ENCODE measurements at regions not wholly inside any gene's neighbourhood (a gene's known extent, or its start where the extent isn't known, plus 50 kb on each side); places are given as distances from the start of the nearest gene placed in this dataset.

DNA sequence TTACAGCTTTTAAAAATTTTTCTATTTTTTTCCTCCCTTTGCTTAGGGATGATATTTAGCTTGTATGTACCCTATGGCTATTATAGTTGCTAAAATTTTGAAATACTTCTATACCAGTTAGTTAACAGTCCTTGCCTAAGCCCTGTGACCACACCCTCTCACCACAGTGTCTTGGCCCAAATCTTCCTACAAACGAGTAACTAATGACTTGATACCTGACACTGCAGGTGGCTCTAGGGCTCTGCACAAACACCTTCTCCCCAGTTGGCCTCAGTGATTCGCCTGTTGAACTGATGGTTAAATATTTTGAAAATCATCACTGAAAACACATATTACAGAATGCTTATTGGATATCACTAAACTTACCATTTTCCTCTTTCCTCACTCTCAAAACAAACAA lies 449.6 kb upstream of the CHD1 start:
- TF ChIP-seq, protein P1, sequence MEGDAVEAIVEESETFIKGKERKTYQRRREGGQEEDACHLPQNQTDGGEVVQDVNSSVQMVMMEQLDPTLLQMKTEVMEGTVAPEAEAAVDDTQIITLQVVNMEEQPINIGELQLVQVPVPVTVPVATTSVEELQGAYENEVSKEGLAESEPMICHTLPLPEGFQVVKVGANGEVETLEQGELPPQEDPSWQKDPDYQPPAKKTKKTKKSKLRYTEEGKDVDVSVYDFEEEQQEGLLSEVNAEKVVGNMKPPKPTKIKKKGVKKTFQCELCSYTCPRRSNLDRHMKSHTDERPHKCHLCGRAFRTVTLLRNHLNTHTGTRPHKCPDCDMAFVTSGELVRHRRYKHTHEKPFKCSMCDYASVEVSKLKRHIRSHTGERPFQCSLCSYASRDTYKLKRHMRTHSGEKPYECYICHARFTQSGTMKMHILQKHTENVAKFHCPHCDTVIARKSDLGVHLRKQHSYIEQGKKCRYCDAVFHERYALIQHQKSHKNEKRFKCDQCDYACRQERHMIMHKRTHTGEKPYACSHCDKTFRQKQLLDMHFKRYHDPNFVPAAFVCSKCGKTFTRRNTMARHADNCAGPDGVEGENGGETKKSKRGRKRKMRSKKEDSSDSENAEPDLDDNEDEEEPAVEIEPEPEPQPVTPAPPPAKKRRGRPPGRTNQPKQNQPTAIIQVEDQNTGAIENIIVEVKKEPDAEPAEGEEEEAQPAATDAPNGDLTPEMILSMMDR (IDR thresholded peaks at IDR 0.05), result no peak

DNA sequence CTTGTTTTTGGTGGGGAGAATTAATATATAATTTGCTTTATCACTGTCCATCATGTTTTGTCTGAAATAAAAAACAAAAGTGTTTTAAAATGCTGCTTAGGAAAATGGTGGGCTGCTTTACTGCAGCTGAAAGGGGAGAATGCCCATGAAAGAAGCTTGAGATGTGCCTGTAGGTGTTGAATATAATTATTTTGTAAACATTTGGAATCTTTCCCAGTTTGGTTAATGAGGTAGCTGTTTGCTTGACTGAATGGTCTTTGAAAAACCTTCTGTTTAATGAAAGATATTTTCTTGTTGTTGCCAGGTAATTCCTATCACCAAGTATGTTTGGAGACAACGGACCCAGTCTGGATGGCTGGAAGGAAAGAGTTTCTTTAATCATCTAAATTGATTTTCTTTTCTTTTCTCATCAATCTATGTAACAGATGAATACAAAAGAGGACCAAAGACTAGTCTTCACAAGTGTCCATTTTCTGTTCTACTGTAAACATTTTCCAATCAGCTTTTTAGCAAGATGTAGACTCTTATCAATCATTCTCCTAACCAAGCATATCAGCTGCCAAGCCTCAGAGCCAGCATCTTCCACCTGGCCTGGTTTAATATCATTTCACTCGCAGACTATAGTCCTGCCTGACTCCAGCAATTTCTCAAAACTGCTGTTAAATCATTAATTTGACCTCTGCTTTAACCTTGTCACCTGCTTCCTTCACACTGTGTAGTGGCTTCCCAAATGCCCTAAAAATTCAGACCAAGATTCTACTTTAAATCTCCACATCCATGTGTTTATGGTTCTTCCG lies 441.2 kb upstream of the CHD1 start:
- TF ChIP-seq, protein P1 (IDR thresholded peaks at IDR 0.05), result no peak

DNA sequence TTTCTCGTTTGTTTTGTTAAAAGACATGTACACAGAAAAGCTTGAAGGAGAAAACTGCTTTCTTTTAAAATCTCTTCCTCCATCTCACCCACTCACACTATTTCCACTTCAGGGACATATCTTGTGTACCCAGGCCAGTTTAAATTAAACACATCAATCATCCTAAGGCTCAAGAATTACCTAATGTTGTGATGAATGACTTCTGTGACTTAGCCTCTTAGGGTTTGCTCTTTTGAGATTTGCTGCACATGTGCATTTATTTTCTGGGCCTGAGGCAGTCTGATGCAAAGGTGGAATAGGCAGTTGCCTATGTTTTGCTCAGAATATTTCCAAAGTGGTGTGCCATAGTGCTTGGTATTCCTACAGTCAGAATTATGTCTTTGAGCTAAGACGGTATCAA lies 439.9 kb upstream of the CHD1 start:
- TF ChIP-seq, protein P1 (IDR thresholded peaks at IDR 0.05), result no peak

DNA sequence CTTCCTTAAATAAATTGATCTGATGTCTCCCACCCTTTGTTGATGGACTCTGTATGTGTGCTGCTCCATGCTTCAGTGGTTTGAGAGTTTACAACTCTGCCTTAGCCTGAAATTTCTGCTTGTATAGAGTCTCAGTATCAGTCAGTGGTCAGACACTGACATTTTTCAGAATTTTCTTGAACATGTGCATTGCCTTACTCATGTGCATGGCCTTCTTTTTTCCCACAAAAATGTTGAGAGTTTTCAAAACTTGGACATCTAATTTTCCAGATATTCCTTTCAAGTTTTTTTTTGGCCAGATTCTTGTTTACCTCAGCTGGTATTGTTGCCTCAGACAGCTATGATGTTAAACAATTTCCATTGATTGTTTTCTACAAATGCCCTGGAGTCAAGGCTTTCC lies 427.1 kb upstream of the CHD1 start:
- TF ChIP-seq, protein P1 (IDR thresholded peaks at IDR 0.05), result no peak

DNA sequence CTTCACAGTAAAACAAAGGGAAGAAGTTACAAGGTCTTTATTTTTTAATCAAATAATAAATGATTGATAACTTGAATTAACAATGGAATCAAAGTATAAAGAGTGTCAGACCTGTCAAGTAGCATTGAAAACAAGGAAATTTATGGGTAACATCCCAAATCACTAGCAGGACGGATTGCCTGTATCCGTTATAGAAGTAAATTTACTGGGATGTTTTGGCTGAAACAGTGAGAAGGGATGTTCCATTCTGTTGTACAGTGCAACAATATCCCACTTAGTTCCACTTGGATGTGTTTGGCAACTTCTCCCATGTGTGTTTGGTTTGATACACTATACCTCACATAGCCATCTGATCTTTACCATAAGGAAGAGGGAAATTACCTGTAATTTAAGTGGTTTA lies 421.0 kb upstream of the CHD1 start:
- TF ChIP-seq, protein P1 (IDR thresholded peaks at IDR 0.05), result no peak

DNA sequence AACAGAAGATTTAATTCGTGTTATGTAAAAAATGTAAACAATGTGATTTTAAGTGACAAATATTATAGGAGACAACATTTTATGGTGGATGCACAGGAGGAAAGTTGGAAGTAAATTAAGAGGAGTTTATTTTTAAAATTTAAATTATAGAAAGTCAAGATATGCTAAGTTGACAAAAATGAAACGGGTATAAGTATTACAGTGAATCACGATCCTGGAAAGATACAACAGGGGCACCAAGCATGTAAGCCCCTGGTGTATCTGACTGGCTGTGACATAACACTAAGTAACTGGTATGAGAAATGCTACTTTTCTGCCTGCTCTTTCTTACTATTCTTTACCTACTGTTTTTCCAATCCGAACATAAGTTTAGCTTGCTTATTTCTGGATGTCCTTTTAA lies 419.8 kb upstream of the CHD1 start:
- TF ChIP-seq, protein P1 (IDR thresholded peaks at IDR 0.05), result no peak

DNA sequence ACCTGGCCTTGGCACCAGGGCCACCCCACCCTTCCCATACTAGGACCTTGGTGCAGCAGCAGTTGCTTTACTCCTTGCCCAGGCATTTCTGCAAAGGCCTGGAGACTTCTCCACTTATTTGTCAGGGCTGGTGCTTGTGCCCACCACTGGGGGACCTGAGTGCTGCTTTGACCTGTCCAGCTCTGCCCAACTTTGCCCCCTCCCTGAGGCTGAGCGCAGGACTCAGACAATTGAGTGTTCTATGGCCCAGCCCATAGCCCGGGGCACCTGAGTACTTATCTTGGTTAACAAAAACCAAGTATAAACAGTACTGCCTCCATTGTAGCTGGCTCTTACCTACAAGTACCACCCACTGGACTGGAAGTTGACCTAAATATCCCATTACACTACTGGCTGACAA lies 406.1 kb upstream of the CHD1 start:
- TF ChIP-seq, protein P1 (IDR thresholded peaks at IDR 0.05), result no peak

DNA sequence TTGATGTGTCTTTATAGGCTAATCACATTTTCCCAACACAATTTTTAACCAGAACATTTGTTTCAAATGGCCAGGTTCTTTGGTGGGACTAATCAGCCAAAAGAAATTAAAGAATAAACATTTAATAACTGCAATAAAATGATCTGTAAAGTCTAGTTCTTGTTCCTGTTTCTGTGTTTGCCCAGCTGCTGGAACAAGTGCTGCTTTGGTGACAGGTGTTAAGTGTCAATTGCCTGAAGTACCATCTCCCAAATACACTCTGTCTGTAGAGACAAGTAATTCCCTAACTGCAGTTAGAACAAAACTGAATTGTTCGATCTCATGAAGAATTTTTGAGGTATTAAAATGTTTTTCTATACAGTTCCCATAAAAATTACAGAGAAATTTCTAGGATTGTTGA lies 402.3 kb upstream of the CHD1 start:
- TF ChIP-seq, protein P1 (IDR thresholded peaks at IDR 0.05), result no peak
